Left ventricle myocardium inferior (tissue), 1 donor: ENCODE measurements at regions not wholly inside any gene's neighbourhood (a gene's known extent, or its start where the extent isn't known, plus 50 kb on each side); places are given as distances from the start of the nearest gene placed in this dataset.

Experiments used
- DNase-seq: peaks from one replicate; pipeline ENCODE4 v3.0.0-alpha.2; 2020
- H3K27ac ChIP-seq: fragments of 200-600 bp; replicated peaks from 2 replicates; pipeline ENCODE4 v1.8.0; 2021
- H3K27me3 ChIP-seq: fragments of 200-600 bp; 2 replicates; pipeline ENCODE4 v1.8.0; 2021; ENCODE audit warnings: low read depth
- H3K36me3 ChIP-seq: fragments of 200-600 bp; 2 replicates; pipeline ENCODE4 v1.8.0; 2021
- H3K4me1 ChIP-seq: fragments of 200-600 bp; 2 replicates; pipeline ENCODE4 v1.8.0; 2021
- H3K4me3 ChIP-seq: fragments of 200-600 bp; 2 replicates; pipeline ENCODE4 v1.8.0; 2021; ENCODE audit warnings: mild to moderate bottlenecking, moderate library complexity
- H3K9me3 ChIP-seq: fragments of 200-600 bp; replicated peaks from 2 replicates; pipeline ENCODE4 v1.8.0; 2021
- CTCF ChIP-seq: fragments of 200-600 bp; IDR thresholded peaks from 2 replicates; pipeline ENCODE4 v1.8.0; 2021; ENCODE audit warnings: antibody characterized with exemption, mild to moderate bottlenecking, borderline replicate concordance
- intact Hi-C: fragments of 100-400 bp; cut with micrococcal nuclease; formaldehyde crosslinking; loops from one replicate; pipeline ENCODE4 v1.11.0; 2022
- donor health status: DM: no; HTN: yes; CAD: no; lungs with severe emphysema.

- Histone ChIP-seq H3K36me3 (no peaks in the 10 kb centered on the region), H3K4me3 (no peak overlapping the region), H3K27ac (no peak overlapping the region), H3K9me3 (no peaks in the 10 kb centered on the region), H3K4me1 (peaks cover 4% of the 10 kb centered on the region), H3K27me3 (no peaks in the 10 kb centered on the region)
- DNase-seq = no peak
- intact Hi-C loops = no loop called here
- no peak for TF ChIP-seq CTCF
Observed at GRCh38 chr5:119785057-119785456, 155.7 kb downstream of the FAM170A start.

GRCh38 chr5:119789406-119790117, 160.2 kb downstream of the FAM170A start:
- DNase-seq = no peak
- peaks cover 4% of the 10 kb centered on the region for H3K4me1 ChIP-seq
- H3K27ac ChIP-seq = no peak overlapping the region
- H3K4me3 ChIP-seq = no peak overlapping the region
- intact Hi-C loops = no loop called here
- H3K36me3 ChIP-seq = no peaks in the 10 kb centered on the region
- H3K9me3 ChIP-seq = no peaks in the 10 kb centered on the region
- no peaks in the 10 kb centered on the region for H3K27me3 ChIP-seq
- no peak for TF ChIP-seq CTCF

GRCh38 chr5:119792161-119792799, 162.9 kb downstream of the FAM170A start:
- intact Hi-C loops = no loop called here
- H3K4me1 ChIP-seq = peaks cover 4% of the 10 kb centered on the region
- no peak overlapping the region for H3K4me3 ChIP-seq
- no peak for TF ChIP-seq CTCF
- H3K36me3 ChIP-seq = no peaks in the 10 kb centered on the region
- no peak overlapping the region for H3K27ac ChIP-seq
- H3K27me3 ChIP-seq = no peaks in the 10 kb centered on the region
- H3K9me3 ChIP-seq = no peaks in the 10 kb centered on the region
- no peak for DNase-seq

GRCh38 chr5:119795768-119796167, 166.4 kb downstream of the FAM170A start:
- Histone ChIP-seq H3K27ac (no peak overlapping the region), H3K4me1 (no peaks in the 10 kb centered on the region), H3K9me3 (no peaks in the 10 kb centered on the region), H3K4me3 (no peak overlapping the region), H3K27me3 (no peaks in the 10 kb centered on the region), H3K36me3 (no peaks in the 10 kb centered on the region)
- intact Hi-C loops = no loop called here
- TF ChIP-seq CTCF = no peak
- no peak for DNase-seq

GRCh38 chr5:119801570-119801969, 172.2 kb downstream of the FAM170A start:
- peaks cover 19% of the 10 kb centered on the region for H3K9me3 ChIP-seq
- H3K4me3 ChIP-seq = no peak overlapping the region
- no peaks in the 10 kb centered on the region for H3K36me3 ChIP-seq
- H3K4me1 ChIP-seq = no peaks in the 10 kb centered on the region
- no peaks in the 10 kb centered on the region for H3K27me3 ChIP-seq
- intact Hi-C loops = no loop called here
- no peak for DNase-seq
- H3K27ac ChIP-seq = no peak overlapping the region
- TF ChIP-seq CTCF = no peak
